ENCODE measurements at regions not wholly inside any gene's neighbourhood (a gene's known extent, or its start where the extent isn't known, plus 50 kb on each side); places are given as distances from the start of the nearest gene placed in this dataset.

- TF ChIP-seq MEIS2 (IDR thresholded peaks at IDR 0.05; ENCODE audit: partially characterized antibody) (peak; percentile 95), ZNF133 (CRISPR knock-in tag; IDR thresholded peaks at IDR 0.05) (no peak), SNIP1 (IDR thresholded peaks at IDR 0.05; ENCODE audit: low read depth) (no peak), ARID3B (CRISPR knock-in tag; IDR thresholded peaks at IDR 0.05; ENCODE audit: borderline replicate concordance) (no peak), NFIC (IDR thresholded peaks at IDR 0.05) (peak; percentile 44), NRF1 (conservative IDR thresholded peaks at IDR 0.05 in 1 of 2, IDR thresholded peaks at IDR 0.05 in 1 of 2) (peak in 1 of 2 experiments; percentile 51; a peak in 2 of 4 replicates), TRIM24 (IDR thresholded peaks at IDR 0.05) (no peak)
- TF ChIP-seq, protein P1, sequence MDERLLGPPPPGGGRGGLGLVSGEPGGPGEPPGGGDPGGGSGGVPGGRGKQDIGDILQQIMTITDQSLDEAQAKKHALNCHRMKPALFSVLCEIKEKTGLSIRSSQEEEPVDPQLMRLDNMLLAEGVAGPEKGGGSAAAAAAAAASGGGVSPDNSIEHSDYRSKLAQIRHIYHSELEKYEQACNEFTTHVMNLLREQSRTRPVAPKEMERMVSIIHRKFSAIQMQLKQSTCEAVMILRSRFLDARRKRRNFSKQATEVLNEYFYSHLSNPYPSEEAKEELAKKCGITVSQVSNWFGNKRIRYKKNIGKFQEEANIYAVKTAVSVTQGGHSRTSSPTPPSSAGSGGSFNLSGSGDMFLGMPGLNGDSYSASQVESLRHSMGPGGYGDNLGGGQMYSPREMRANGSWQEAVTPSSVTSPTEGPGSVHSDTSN (CRISPR knock-in tag; IDR thresholded peaks at IDR 0.05; ENCODE audit: low read depth): no peak
- TF ChIP-seq, protein P1 (tag; conservative IDR thresholded peaks at IDR 0.05; ENCODE audit: low read depth): peak; percentile 94
Observed at GRCh38 chr9:14030375-14031059, 283.4 kb downstream of the NFIB start (continued).

All from K562 (cell line).